ENCODE measurements at regions not wholly inside any gene's neighbourhood (a gene's known extent, or its start where the extent isn't known, plus 50 kb on each side); places are given as distances from the start of the nearest gene placed in this dataset.
A peak's percentile ranks its signal among the peaks of the same experiment; 100 is the strongest.
"Not testable (repeated sequence)": the region's sequence is repeated elsewhere in the genome, so short reads cannot be mapped to it uniquely, and the experiment has no call there.

DNA sequence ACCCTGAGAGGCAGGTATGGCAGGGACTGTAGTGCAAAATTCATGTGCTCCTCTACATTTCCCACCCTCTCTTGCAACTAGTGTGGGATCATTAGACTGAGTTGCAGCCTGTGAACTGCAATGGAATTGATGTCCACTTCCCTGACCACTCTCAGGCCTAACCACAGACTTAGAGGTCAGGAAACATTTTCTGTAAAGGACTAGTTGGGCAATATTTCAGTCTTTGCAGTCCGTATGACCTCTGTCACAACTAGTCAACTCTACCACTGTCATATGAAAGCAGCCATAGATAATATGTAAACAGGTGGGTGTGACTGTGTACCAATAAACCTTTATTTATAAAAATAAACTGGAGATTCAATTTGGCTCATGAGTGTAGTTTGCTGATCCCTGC lies 134.4 kb upstream of the TOP1 start:
- no peak for DNase-seq

DNA sequence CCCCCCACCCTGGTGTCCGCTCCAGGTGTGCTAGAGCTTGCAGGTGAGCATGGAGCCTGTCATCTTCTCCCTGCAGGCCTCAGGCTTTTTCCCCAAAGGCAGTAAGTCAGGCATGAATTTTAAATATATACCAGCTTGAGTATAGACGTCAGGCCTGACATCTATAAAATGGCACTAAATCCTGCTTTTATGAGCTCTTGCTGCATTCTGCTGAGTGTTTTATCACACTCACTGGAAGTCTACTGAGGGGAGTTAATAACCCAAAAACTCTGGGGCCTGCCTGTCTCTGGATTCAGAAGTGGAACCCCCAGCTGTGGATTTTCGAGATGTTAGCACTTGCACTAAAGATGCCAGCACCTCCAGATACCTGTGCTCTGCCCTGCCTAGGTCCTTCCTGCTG lies 133.4 kb upstream of the TOP1 start:
- no peak for DNase-seq

DNA sequence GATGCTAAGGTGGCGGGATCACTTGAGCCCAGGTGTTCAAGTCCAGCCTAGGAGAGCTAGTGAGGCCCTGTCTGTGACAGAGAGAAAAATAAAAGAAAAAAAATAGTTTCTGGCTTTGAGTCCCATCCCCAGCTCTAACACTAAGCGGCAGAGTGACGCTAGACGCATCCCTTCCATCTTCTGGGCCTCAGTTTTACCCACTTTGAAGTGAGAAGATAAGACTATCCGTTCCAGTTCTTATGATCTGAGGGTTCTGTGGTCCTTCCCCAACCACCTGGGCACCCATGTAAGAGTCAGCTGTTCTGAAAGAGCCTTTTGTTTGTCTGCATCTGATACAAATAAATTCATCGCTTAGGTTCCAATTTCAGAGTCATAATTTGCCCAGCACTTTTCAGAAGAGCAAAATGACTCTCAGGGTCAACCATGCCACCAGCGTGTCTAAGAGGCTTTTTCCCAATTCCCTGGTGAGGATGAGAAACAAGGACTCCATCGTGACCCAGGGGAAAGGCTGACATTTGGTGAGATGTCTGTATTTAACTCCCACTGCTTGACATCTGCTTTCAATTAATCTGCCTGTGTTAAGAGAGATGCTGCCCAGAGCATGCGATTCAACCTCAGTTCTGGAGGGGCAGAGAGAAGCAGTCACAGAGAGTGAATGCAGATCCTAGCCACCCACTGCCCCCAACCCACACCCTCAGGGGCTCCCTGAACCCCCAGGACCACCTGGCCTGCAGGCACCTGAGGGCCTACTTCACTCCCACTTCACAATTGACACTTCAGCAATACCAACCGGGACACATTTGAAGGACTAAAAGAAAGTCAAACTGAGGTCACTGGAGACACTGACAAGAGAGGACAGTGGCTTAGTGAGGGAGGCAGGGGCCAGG lies 131.6 kb upstream of the TOP1 start:
- peak; percentile 10 to 69 for DNase-seq

DNA sequence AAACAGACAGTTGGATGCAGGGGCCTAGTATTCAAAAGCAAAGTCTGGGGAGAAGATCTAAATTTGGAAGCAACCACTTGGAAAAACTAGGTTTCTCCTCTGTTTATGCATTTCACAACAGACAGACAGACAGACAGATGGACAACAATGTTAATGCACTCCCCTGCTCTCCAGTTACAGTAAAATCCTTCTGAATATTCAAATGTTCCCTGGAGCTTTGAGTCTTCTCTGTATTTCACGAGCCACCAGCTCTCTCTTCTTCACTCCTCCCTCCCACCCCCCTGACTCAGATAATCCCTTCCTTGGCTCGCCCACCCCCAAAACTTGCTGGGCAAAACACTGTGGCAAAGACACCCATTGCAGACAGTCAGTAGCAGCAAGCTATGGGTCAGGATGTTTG lies 129.3 kb upstream of the TOP1 start:
- peak; percentile 78 for DNase-seq

DNA sequence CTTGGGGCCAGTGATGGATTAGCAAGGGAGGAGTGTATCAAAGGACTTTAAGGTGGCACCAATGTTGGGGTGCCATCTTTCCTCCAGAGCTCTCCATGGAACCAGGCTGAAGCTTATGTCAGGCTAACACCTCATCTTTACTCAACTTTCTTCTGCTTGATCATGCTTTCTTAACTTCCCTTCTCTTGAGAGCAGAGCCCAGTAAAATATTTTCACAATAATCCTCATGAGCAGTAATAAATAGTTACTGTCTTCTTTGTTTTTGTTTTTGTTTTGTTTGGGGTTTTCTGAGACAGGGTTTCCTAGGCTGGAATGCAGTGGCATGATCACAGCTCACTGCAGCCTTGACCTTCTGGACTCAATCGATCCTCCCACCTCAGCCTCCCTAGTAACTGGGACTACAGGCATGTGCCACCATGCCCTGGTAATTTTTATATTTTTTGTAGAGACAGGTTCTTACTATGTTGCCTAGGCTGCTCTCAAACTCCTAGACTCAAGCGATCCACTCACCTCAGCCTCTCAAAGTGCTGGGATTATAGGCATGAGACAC lies 127.9 kb upstream of the TOP1 start:
- no peak for DNase-seq

DNA sequence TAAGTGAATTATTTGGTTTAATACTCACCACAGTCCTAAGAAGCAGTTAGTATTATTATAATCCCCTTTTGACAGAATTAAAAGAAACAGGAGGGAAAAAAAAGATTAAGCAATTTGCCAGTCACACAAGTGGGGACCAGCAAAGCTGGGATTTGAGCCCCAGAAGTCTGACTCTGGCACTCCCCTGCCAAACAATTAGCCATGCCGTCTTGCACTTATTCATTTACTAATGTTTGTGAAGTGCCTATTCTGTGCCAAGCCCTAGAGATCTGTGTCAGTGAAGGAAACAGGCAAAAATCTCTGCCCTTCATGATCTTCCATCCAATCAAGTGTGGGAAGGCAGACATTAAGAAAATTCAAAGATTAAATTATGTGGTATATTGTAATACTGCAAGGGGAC lies 126.0 kb upstream of the TOP1 start:
- peak in 1 of 2 experiments; percentile 48 for DNase-seq

DNA sequence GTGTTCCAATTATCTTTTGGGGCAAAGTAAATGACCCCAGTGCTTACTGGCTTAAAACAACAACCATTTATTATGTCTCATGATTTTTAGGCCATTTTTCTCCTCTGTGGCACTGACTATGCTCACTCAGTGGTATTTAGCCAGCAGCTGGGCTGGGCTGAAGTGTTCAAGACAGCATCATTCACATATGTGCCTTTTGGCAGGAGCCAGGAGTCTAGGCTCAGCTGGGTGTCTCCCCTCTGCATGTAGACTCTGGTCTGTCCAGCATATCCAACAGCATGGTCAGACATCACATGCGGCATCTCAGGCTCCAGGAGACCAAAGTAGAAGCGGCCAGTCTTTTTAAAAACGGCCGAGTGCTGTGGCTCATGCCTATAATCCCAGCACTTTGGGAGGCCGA lies 120.3 kb upstream of the TOP1 start:
- peak; percentile 66 to 88 for DNase-seq

DNA sequence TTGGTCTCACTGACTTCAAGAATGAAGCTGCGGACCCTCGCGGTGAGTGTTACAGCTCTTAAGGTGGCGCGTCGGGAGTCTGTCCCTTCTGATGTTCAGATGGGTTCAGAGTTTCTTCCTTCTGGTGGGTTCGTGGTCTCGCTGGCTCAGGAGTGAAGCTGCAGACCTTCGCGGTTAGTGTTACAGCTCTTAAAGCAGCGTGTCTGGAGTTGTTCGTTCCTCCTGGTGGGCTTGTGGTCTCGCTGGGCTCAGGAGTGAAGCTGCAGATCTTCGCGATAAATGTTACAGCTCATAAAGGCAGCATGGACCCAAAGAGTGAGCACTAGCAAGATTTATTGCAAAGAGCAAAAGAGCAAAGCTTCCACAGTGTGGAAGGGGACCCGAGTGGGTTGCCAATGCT lies 119.1 kb upstream of the TOP1 start:
- not testable (repeated sequence) for DNase-seq

DNA sequence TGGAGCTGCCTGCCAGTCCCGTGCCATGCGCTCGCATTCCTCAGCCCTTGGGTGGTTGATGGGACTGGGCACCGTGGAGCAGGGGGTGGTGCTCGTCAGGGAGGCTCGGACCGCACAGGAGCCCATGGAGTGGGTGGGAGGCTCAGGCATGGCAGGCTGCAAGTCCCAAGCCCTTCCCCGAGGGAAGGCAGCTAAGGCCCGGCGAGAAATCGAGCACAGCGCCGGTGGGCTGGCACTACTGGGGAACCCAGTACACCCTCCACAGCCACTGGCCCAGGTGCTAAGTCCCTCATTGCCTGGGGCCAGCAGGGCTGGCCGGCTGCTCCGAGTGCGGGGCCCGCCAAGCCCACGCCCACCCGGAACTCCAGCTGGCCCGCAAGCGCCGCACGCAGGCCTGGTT lies 118.2 kb upstream of the TOP1 start:
- not testable (repeated sequence) for DNase-seq

DNA sequence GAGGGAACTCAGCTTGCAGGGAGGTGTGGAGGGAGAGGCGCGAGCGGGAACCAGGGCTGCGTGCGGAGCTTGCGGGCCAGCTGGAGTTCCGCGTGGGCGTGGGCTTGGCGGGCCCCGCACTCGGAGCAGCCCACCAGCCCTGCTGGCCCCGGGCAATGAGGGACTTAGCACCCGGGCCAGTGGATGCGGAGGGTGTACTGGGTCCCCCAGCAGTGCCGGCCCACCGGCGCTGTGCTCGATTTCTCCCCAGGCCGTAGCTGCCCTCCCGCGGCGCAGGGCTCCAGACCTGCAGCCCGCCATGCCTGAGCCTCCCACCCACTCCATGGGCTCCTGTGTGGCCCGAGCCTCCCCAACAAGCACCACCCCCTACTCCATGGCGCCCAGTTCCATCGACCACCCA lies 117.5 kb upstream of the TOP1 start:
- not testable (repeated sequence) for DNase-seq

DNA sequence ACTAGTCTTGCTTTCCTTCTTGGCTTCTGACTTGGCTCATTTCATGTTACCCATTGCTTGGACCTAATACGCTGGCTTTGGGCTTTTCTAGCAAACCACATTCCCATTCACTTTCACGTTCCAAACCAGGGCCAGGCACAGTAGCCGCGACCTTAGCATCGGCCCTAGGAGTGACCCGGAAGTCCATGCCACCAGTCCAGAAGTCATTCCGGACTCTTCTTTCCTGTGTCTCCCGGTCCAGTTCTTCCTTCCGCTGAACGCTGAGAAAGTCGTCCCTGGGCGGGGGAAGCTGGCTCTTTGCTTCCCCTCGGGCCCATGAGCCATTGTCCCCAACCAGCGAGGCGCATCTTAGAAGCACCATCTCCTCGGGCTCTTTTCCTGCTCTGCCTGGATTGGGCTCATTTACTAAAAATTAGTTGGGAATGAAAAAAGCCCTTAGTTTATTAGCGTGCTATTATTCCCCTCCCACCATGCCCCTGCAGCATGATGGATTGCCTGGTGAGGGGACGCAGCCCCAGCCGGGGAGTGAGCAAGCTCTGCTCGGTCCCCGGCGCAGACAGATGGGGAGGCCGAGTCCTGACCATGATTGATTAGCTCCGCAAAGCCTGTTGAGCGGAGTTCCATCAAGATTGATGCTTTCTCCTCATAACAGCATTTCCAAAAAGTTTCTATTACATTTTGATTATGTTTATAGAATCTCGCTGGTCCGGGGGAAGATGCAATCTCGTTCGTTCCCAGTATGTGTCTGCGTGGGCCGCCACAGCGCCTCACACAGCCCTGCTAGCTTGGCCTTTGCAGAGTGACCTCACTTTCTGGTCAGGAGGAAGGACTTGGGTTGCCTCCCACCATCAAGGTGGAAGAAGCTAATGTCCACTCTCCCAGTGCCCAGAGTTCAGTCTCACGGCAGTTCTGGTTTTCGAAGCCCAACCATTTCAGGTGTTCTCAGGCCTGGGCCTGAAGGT lies 115.1 kb upstream of the TOP1 start:
- no peak for DNase-seq

DNA sequence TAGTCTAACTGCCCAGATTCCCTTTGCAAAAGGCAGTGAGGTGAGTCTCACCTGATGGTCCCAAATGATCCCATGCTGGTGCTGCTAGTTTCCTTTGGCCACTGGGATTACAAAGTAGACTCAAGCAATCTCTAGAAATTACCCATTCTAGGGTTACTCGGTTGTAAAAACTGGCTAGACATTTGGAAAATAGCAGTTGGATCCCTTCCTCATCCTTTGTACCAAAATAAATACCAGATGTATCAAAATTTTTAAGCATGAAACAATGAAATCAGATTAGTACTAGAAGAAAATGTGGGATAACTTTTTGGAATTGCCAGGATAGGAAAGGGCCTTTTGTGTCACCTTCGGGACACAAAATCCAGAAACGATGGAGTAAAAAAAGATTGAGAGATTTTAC lies 112.9 kb upstream of the TOP1 start:
- DNase-seq, result no peak

DNA sequence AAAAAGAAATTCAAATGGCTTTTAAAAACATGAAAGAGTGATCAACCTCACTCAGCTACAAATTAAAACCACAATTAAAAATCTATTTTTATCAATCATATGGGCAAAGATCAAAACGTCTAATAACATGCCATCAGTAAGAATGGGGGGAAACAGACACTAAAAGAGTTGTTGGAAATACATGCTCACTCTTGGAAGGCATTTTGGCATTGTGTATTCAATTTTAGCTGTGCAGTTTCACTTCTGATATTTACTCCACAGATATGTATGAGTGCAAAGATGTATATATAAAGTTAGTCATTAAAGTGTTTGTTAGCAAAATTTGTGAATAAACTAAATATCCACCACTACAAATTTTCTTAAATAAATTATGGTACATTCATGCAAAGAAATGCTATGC lies 112.3 kb upstream of the TOP1 start:
- DNase-seq, result no peak

DNA sequence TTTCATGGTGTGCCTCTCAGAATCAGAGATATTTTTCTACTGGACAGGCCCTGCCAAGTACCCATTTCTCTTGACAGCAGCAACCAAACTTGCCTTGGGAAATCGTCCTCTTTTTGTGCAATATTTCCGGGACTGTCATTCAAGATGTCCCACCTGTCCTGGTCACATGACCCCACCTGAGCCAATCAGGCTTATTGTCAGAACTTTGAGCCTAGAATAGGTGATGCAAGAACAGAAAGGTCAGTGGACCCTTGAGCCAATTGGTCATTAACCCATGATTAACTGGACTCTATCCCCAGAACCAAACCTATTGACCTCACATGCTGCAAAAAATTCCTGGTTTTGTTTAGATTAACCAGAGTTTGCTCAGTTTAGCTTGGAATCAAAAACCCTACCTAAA lies 108.3 kb upstream of the TOP1 start:
- DNase-seq, result no peak

DNA sequence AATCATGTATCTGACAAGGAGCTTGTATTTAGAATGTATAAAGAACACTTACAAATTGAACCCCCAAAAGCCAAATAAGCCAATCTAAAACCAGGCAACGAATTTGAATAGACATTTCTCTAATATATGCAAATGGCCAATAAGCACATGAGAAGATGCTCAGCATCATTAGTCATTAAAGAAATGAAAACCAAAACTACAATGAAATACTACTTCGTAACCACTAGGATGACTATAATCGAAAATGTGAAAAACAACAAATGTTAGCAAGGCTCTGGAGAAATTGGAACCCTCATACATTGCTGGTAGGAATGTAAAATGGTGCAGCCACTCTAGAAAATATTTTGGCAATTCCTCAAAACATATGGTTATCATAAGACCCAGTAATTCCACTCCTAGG lies 105.8 kb upstream of the TOP1 start:
- no peak for DNase-seq

DNA sequence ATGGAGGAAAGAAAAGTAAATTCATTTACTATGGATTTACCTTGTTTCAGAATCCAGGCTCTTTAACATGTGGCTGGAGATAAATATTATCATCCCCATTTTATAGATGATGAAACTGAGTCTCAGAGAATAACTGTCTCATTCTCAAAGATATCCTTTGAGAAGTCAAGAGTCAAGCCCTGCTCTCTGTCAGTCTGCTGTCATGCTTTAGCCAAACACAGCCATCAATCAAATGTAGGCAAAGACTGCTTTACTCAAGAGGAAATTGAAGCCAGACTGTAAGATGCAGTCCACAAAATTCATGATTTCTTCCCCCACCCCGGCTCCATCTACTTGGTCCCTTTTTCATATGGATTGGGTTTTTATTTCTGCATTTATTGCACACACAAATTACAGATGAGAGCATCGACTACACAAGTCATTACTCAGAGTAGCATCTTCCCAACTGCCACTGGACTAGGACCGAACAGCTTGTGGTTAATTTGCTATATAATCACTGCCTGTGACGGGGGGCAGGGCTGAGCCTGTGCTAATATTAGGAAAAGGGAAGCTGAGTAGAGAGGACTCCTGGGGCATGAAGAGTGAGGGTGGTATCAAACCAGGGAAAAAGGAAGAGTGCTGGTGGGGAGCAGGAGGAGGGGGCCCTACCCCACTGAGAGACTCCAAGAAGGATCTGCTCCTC lies 102.7 kb upstream of the TOP1 start:
- peak; percentile 33 to 60 for DNase-seq

DNA sequence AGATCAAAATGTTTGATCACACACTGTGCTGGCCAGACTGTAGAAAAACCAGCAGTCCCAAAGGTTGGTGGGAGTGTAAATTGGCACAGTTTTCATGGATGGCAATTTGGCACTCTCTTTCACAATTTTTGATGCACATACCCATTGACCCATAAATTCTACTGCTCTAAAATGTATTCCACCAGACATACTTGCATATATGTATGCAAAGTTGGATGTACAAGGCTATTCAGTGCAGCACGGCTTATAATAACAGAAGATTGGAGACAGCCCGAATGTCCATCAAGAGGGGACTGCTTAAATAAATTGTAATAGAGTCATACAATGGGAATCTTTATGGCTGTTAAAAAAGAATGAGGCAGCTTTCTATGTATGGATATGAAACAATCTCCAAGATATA lies 101.7 kb upstream of the TOP1 start:
- no peak for DNase-seq

DNA sequence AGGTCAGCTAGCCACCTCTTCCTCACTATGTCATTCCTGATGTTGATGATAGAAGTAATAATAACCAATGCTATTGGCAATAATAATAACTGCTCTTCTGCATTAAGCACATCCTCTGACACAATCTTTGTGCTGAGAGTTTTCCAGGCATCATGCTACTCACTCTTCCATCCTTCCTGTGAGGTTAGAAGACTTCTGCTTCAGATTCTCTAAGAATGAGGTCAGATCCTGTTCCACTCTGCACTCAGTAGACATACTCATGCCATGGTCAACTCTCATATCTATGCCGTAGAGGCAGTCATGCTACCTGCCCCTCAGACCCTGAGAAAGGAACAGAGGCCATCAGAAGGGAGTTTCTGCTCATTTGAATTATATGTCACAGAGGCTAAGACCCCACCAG lies 98.1 kb upstream of the TOP1 start:
- no peak for DNase-seq

DNA sequence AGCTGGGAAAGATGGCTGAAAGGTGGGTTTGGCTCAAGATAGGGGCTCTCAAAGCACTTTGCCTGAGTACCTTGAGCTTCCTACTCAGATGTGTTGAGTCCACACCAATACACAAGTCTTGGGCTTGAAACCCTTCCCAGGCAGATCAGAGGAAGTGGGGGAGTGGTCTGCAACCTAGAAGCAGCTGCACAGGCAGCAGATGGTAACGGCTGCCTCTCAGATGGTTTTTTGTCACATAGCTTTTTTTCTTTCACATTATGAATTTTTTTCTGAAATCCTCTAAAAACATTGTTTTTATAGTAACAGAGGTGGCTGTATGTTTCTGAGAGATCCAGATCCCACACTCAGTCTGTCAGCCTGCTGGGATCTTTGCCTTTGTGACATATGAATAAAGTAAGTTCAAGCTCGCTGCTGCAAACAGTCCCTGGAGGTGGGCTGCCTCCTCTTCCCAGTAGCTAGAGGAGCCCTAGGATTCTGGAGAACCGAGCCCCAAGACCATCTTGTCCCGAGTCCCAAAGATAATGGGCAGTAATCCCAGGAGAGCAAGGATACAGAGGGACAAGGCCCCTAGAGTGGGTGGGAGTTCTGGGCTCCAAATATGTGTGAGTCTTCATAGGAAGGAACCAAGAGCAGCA lies 97.1 kb upstream of the TOP1 start:
- peak in 1 of 2 experiments; percentile 14 for DNase-seq

DNA sequence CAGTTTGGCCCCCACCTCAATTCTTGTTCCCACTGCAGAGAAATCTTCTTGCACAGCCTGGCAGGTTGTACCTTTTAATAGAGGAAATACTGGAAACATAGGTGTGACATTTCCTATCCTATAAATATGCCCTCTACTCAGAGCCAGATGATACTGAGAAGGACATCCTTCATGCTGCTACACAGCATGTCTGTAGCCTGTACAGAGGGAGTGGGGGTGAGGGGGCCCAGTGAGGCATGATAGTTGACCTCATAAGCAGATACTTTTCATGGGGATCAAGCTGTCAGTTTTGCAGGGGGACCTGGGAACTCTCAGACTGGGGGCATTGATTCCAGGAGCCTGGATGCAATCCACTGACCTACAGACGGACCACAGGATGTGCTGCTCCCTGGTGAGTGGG lies 96.2 kb upstream of the TOP1 start:
- DNase-seq, result no peak

DNA sequence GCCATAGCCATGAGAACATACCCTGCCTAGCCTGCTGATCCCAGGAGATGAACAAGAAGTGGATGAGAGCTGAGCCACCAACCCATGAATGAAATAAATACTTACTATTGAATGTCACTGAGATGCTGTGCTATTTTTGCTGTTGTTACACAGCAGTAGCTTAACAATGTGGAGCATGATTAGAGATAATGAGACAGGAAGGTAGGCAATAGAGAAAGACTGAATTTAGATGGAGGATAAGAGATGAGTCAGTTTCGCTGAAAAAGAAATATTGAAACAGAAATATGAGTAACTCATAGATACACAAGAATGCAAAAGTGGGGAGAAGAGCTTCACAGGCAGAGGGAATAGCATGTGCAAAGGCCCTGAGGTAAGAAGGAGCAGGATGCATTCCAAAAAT lies 94.9 kb upstream of the TOP1 start:
- DNase-seq, result no peak

DNA sequence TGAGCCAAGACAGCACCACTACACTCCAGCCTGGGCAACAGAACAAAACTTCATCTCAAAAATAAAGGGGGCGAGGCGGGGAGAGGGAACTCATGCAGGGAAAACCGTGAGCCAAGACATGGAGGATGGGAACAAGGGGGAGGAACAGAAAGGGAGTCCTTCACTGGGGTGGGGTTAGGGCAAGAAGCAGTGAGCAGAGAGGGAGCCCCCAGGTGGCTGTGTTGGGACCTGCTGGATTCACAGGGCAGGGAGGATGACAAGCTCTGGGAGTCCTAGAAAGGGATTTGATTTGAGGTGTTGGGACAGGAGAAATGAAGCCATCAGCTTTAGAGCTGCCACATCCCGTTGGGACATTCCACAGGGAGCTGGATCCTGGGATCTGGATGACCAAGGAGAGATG lies 90.6 kb upstream of the TOP1 start:
- DNase-seq, result no peak

DNA sequence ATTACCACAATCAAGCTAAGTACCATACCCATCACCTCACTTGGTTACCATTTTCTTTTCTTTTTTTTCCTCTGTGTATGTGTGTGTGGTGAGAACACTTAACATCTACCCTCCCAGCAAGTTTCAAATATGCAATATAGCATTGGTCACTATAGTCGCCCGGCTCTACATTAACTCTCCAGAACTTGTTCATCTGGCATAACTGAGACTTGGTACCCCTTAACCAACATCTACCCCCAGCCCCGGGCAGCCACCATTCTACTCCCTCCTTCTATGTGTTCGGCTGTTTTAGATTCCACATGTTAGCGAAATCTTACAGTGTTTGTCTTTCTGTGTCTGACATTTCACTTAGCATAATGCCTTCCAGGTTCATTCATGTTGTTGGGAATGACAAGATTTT lies 89.0 kb upstream of the TOP1 start:
- DNase-seq, result no peak
